ENCODE measurements at regions not wholly inside any gene's neighbourhood (a gene's known extent, or its start where the extent isn't known, plus 50 kb on each side); places are given as distances from the start of the nearest gene placed in this dataset.

GRCh38 chr2:128474962-128475361 lies 156.3 kb upstream of the HS6ST1 start:
- H3K4me3 ChIP-seq: no peak overlapping the region
- no peak overlapping the region for H3K27ac ChIP-seq
- TF ChIP-seq, protein P1, sequence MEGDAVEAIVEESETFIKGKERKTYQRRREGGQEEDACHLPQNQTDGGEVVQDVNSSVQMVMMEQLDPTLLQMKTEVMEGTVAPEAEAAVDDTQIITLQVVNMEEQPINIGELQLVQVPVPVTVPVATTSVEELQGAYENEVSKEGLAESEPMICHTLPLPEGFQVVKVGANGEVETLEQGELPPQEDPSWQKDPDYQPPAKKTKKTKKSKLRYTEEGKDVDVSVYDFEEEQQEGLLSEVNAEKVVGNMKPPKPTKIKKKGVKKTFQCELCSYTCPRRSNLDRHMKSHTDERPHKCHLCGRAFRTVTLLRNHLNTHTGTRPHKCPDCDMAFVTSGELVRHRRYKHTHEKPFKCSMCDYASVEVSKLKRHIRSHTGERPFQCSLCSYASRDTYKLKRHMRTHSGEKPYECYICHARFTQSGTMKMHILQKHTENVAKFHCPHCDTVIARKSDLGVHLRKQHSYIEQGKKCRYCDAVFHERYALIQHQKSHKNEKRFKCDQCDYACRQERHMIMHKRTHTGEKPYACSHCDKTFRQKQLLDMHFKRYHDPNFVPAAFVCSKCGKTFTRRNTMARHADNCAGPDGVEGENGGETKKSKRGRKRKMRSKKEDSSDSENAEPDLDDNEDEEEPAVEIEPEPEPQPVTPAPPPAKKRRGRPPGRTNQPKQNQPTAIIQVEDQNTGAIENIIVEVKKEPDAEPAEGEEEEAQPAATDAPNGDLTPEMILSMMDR (IDR thresholded peaks at IDR 0.05): no peak
- no peak for DNase-seq (ENCODE audit: low spot score)

DNA sequence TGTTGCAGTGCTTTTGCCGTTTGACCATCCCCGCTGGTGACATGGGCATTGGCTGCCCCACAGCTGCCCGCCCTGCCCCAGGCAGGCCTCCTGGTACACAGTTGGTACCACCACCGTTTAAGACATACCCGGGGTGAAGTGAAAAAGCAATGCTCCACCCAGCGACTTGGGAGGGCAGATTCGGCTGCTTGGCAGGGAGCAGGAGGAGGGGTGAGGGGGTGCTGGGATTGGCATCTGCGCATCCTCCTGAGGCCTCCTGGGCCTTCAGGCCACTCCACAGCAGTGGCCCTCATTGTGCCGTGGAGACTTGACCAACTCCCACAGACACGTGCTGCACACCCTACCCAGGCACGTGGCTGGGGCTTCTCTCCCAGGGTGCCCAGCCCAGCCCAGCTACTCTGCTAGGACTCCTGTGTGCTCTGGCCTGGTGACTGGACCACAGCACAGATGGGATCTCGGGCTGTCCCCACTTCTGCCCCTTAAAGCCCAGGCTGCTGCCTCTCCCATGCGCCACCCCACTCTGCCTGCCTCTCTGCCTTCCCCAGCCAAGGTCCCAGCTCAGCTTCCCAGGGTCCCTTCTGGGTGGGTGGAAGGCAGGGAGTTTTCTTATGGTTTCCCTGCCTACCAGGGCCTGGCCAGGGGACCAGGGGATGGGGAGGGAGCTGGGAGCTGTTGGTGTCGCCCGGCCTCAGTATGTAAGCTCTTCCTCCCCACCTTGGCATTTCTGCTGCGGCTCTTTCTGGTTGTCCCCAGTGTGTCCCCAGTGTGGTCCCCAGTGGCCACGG lies 157.0 kb upstream of the HS6ST1 start:
- TF ChIP-seq, protein P1 (IDR thresholded peaks at IDR 0.05): no peak
- Histone ChIP-seq H3K27ac (no peak overlapping the region), H3K4me3 (no peak overlapping the region)
- peak; percentile 69 for DNase-seq (ENCODE audit: low spot score)

GRCh38 chr2:128477026-128477820 lies 158.6 kb upstream of the HS6ST1 start:
- H3K4me3 ChIP-seq: no peak overlapping the region
- DNase-seq (ENCODE audit: low spot score): no peak
- no peak overlapping the region for H3K27ac ChIP-seq
- TF ChIP-seq, protein P1 (IDR thresholded peaks at IDR 0.05): no peak

DNA sequence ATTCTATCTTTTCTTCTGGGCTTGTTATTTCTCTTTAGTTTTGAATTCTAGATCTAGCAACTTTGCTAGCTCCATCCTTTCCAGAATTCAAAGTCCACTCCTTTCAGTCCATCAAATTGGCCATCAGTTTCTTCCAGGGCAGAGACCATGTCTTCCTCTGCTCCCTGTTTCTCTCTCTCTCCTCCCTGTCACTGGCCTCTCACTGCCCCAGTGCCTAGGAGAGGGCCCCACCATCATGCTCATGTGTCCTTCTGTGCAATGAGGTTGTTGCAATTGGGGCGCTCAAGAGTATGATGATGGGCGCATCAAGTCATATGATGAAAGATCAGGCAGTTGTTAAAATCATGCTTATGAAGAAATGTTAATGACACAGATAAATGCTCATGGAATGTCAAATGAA lies 159.2 kb upstream of the HS6ST1 start:
- no peak for DNase-seq (ENCODE audit: low spot score)
- Histone ChIP-seq H3K27ac (no peak overlapping the region), H3K4me3 (no peak overlapping the region)
- TF ChIP-seq, protein P1 (IDR thresholded peaks at IDR 0.05): no peak

DNA sequence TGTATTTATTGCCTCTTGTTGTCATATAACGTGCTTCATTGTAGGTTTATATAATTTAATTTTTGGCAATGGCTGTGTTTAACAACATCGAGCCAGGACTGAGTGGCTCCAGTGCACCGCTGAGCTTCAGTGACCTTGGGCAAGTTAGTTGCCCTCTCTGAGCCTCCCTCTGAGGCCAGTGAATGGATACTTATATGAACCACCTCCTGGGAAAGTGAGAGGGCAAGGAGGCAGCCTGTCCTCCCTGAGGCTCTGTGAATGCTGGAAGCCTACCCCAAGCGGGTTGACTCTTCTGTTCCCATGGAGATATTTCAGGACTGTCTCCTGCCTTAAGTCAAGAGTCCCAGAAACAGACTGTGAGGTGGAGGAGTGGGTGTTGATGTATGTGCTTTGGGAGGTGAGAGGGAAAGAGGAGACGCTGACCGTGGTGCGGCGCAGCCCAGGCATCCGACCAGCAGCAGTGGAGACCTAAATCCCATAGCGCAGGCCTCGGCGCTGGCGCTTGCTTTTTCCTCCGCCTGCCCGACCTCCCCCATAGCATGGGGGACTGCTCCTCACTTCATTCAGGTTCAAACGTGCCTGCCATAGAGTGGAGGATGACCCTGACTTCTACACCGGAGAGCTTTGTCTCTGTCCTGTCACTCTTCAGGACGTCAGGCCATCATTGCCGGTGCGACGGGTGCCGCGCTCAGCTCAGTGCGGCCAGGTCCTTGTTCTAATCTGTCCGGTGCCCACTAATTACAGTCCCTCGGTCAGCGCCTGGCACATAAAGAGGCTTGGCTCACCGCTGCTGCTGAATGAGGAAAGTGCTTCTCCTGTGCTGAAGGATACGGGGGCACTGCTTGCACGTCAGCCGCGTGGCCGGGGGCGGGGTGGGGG lies 167.3 kb upstream of the HS6ST1 start:
- H3K27ac ChIP-seq: no peak overlapping the region
- TF ChIP-seq, protein P1 (IDR thresholded peaks at IDR 0.05): no peak
- no peak overlapping the region for H3K4me3 ChIP-seq
- DNase-seq (ENCODE audit: low spot score): no peak

- Histone ChIP-seq H3K27ac (no peak overlapping the region), H3K4me3 (no peak overlapping the region)
- no peak for DNase-seq (ENCODE audit: low spot score)
- TF ChIP-seq, protein P1 (IDR thresholded peaks at IDR 0.05): no peak
Observed at GRCh38 chr2:128486640-128487375, 168.1 kb upstream of the HS6ST1 start.

Measured in coronary artery (tissue), 2 donors.